ENCODE measurements at regions not wholly inside any gene's neighbourhood (a gene's known extent, or its start where the extent isn't known, plus 50 kb on each side); places are given as distances from the start of the nearest gene placed in this dataset.

GRCh38 chr16:85359147-85359822, 247.0 kb upstream of the CIBAR2 start:
- Histone ChIP-seq H4K20me1 (ENCODE audit: insufficient read depth, low read length) (no peaks in the 10 kb centered on the region), H3K36me3 (replicated peaks; ENCODE audit: low read depth, low read length) (no peaks in the 10 kb centered on the region), H3K4me3 (ENCODE audit: low read length) (no peak overlapping the region), H3K27me3 (ENCODE audit: low read depth, low read length) (peaks cover 5% of the 10 kb centered on the region; the same call in 1 of the 2 replicates), H3K4me1 (ENCODE audit: low read length) (no peaks in the 10 kb centered on the region), H3K4me2 (ENCODE audit: low read length) (no peak overlapping the region), H3K79me2 (ENCODE audit: low read length) (no peaks in the 10 kb centered on the region), H3K27ac (ENCODE audit: low read length) (no peak overlapping the region), H3K9ac (ENCODE audit: low read length) (no peak overlapping the region), H2AFZ (ENCODE audit: low read depth, low read length) (no peak overlapping the region), H3K9me3 (ENCODE audit: insufficient read depth, low read length) (no peaks in the 10 kb centered on the region)
- TF ChIP-seq EZH2phosphoT487 (IDR thresholded peaks at IDR 0.05; ENCODE audit: low read depth): no peak
- TF ChIP-seq CTCF (IDR thresholded peaks at IDR 0.05; ENCODE audit: low read depth, low read length): no peak

- Histone ChIP-seq H3K4me3 (ENCODE audit: low read length) (no peak overlapping the region), H3K4me2 (ENCODE audit: low read length) (no peak overlapping the region), H4K20me1 (ENCODE audit: insufficient read depth, low read length) (no peaks in the 10 kb centered on the region), H3K9me3 (ENCODE audit: insufficient read depth, low read length) (no peaks in the 10 kb centered on the region), H3K27ac (ENCODE audit: low read length) (no peak overlapping the region), H3K36me3 (replicated peaks; ENCODE audit: low read depth, low read length) (no peaks in the 10 kb centered on the region), H3K27me3 (ENCODE audit: low read depth, low read length) (peaks cover 5% of the 10 kb centered on the region; the same call in 1 of the 2 replicates), H2AFZ (ENCODE audit: low read depth, low read length) (no peak overlapping the region), H3K9ac (ENCODE audit: low read length) (no peak overlapping the region), H3K4me1 (ENCODE audit: low read length) (no peaks in the 10 kb centered on the region), H3K79me2 (ENCODE audit: low read length) (no peaks in the 10 kb centered on the region)
- TF ChIP-seq EZH2phosphoT487 (IDR thresholded peaks at IDR 0.05; ENCODE audit: low read depth): no peak
- TF ChIP-seq CTCF (IDR thresholded peaks at IDR 0.05; ENCODE audit: low read depth, low read length): no peak
Measured at GRCh38 chr16:85360323-85361277, 248.3 kb upstream of the CIBAR2 start.

GRCh38 chr16:85361441-85362118, 249.3 kb upstream of the CIBAR2 start:
- H3K4me2 ChIP-seq (ENCODE audit: low read length): no peak overlapping the region

More at GRCh38 chr16:85361441-85362118, 249.3 kb upstream of the CIBAR2 start:
- H3K79me2 ChIP-seq (ENCODE audit: low read length): no peaks in the 10 kb centered on the region
- TF ChIP-seq CTCF (IDR thresholded peaks at IDR 0.05; ENCODE audit: low read depth, low read length) (no peak), EZH2phosphoT487 (IDR thresholded peaks at IDR 0.05; ENCODE audit: low read depth) (no peak)
- H3K9ac ChIP-seq (ENCODE audit: low read length): no peak overlapping the region
- H2AFZ ChIP-seq (ENCODE audit: low read depth, low read length): no peak overlapping the region
- H3K27ac ChIP-seq (ENCODE audit: low read length): no peak overlapping the region
- H3K4me3 ChIP-seq (ENCODE audit: low read length): no peak overlapping the region
- no peaks in the 10 kb centered on the region for H4K20me1 ChIP-seq (ENCODE audit: insufficient read depth, low read length)
- no peaks in the 10 kb centered on the region for H3K36me3 ChIP-seq (replicated peaks; ENCODE audit: low read depth, low read length)
- H3K4me1 ChIP-seq (ENCODE audit: low read length): no peaks in the 10 kb centered on the region
- no peaks in the 10 kb centered on the region for H3K9me3 ChIP-seq (ENCODE audit: insufficient read depth, low read length)
- peaks cover 7% of the 10 kb centered on the region; the same call in 1 of the 2 replicates for H3K27me3 ChIP-seq (ENCODE audit: low read depth, low read length)
